HG02870 (cell line): ENCODE measurements at regions not wholly inside any gene's neighbourhood (a gene's known extent, or its start where the extent isn't known, plus 50 kb on each side); places are given as distances from the start of the nearest gene placed in this dataset.

Source experiments
- ATAC-seq: cut with Tn5 transposase; IDR thresholded peaks from one replicate; pipeline ENCODE4 v1.9.1; 2021; ENCODE audit warnings: mild to moderate bottlenecking, moderate library complexity; ENCODE audit not compliant: unreplicated experiment

DNA sequence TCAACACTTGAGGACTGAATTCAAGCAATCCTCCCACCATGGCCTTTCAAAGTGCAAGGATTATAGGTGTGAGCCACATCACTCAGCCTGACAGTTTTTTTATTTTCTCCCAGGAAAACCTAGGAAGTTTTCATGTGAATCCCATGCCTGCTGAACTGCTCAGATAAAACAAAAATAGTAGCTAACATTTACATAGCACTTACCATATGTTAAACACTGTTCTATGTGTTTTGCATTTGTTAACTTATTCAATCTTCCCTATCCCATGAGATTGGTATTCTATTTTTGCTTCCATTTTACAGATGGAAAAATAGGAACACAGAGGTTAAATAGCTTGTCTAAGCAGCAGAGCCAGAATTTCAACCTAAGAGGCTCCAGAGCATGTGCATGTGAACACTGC is 157.4 kb upstream of the KCTD1 start:
- no peak for ATAC-seq

DNA sequence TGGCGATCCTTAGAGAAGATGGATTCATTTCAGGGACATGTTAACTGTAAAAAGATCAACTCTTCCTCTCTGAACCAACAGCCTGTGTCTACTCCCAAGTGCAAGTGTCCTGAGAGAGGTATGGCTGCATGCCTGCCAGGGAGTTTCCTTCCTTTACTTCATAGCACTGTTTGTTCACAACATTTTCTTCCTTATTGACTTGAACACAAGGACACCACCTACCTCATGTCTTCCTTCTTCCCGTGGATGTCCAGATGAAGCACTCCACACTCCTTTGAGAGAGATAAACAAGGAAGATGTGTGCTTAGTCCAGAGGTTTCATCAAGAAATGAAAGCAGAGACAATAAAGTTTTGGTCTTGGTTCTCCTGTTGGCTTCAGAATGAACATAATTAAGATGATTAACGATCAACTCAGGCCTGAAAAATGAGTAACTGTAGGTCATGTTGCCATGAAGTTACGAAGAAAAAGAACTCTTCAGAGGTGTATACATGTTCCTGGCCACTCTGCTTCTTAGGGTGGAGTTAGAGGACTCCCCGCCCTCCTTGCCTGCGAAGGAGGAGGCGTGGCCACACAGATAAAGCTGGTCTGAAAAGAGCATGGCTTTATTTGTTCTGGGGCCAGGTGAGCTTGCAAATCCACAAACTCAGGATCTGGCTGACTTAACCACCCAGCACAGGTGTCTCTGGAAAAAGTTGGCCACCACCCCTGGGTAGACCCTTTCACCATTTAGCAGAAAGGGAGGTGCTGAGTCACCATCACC is 155.0 kb upstream of the KCTD1 start:
- ATAC-seq, result no peak

DNA sequence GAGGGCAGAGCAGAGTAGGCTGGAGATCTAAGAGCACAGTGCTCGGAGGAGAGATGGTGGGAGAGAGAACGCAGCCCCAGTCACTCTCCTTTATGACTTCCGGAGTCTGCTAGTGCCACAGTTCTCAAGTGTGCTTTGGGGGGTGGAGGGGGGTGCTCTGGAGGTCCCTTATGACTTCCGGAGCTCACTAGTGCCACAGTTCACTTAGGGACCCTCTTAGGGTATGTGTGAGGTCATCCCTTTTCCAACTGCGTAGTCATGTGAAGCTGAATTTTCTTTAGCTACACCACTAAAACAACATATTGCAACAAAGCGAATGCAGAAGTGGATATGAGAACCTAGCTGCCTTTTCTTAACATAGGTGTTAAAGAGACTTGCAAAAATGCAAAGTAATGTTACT is 153.7 kb upstream of the KCTD1 start:
- no peak for ATAC-seq

GRCh38 chr18:26700728-26701127 is 152.4 kb upstream of the KCTD1 start:
- ATAC-seq, result no peak

- peak; percentile 65 for ATAC-seq
These were observed 151.8 kb upstream of the KCTD1 start for GRCh38 chr18:26700201-26700600.

DNA sequence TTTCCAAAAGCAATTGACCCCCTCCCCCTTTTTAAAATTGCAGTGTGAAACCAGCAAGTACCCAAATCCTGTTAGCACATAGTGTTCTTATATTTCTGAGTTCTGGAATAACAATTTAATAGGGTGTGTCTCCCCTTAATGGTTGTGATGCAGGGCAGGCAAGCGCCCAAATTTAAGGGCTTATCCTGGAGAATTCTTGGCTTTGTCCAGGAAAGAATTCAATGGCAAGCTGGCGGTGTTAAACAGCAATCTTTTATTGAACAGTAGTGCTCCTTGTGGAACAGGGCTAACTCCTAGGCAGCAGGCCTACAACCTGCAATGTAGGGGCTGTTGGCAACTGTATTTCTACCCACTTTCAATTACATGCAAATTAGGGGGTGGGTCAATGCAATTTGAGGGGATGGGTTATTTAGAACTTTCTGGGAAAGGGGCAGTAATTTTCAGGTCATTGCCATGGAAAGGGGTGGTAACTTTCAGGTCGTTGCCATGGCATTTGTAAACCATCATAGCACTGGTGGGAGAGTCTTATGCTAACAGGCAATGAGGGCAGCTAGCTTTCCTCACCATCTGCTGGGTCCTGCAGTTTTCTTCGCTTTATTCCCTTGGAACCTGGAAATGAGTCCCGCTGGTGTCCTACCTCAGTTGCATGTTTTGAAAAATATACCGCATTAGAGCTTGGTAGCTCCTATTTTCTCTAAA is 149.0 kb upstream of the KCTD1 start:
- ATAC-seq, result no peak

DNA sequence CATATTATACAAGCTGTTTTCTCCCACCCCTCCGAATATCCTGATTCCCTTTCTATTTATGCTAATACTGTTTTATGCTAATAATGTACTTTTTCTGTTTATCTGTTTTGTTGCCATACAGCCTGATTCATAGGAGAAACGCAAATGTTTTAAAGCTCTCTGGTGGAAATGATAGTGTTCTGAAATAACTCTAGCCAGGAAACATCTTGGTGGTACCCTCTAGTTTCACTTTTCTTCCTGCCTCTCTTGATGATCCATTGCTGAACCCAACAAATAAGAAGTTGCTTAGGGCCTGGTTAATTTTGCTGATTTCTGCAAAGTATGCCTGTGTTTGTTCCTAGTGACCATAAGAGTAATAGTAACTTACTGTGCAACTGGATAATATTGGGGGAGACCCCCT is 148.4 kb upstream of the KCTD1 start:
- ATAC-seq, result no peak

GRCh38 chr18:26696308-26696707 is 148.0 kb upstream of the KCTD1 start:
- ATAC-seq, result no peak

DNA sequence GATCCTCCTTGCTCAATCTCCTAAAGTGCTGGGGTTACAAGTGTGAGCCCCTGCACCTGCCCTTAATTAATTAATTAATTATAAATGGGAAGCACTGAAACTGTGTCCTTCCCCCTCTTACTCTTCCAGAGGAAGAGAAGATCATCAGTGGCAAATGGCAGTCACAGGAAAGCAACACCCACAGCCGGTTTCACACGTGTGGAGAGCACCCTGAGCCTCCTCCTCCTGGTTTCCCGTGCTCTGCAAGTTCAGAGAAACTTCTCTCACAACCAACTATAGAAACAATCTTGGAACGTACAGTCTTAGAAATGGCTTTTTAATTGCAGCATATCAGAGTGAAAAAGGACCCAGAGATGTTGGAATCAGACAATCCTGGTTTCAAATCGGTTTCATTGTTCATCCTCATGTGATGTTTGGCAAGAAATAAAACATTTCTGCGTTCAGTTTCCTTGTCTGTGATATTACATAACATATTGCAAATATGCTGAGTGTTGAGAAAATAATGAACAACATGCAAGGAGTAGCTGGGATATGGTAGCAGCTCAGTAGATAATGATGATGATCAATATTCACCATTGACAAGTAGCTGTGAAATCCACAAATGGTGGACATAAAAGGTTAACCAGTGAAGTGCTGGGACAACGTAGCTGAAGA is 141.0 kb upstream of the KCTD1 start:
- no peak for ATAC-seq

- ATAC-seq, result no peak
These were observed 138.2 kb upstream of the KCTD1 start for GRCh38 chr18:26686532-26686931.

DNA sequence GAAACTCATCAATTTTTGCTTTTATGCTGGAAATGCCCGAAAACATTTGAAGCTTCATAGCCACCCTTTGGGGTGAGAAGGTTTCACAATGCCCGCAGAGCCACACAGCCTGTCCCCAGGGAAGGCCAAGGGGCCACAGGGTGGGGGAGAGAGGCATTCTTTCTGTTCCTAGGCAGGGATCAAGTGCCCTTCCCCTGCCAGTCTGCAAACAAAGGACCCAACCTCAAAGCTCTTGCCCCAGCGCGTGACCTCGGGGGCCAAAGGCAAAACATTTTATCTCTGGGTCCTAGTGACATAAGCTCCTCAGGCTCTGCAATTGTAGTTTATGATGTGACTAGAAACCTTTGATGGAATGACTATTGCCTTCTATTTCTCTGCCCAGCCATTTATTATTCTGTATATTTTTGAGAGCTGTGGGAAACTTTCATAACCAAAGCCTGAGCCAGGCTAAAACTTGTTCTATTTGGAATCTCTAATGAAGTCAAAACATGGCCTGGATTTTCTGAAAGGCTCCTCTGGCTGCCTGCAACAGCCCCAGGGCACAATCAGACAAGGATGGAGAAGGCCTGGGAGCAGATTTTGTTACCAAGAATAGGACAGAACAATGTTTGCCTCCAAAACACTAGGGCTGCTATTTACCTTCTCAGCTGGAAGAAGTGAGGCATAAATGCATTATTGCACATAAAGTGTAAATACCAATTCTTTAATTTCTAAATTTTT is 137.2 kb upstream of the KCTD1 start:
- ATAC-seq, result no peak

DNA sequence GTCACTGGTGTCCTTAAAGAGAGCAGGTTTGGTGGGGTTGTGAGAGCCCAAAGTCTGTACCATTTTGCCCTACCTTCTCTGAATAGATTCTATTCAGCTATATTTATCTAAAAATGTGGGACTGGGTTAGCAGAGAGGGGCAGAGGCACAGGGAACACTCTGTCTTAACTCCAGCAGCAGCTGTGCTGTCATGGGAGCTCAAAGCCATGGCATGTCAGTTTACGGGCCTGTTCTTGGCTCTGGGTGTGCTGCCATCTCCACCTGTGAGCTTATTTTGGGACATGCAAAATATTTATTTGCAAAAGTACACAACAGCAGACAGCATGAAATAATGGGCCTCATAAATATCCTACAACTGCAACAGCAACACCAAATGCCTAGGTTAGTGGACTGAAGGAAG is 129.6 kb upstream of the KCTD1 start:
- ATAC-seq, result no peak

GRCh38 chr18:26667046-26667445 is 118.7 kb upstream of the KCTD1 start:
- ATAC-seq, result no peak

GRCh38 chr18:26662996-26663395 is 114.6 kb upstream of the KCTD1 start:
- ATAC-seq, result no peak

DNA sequence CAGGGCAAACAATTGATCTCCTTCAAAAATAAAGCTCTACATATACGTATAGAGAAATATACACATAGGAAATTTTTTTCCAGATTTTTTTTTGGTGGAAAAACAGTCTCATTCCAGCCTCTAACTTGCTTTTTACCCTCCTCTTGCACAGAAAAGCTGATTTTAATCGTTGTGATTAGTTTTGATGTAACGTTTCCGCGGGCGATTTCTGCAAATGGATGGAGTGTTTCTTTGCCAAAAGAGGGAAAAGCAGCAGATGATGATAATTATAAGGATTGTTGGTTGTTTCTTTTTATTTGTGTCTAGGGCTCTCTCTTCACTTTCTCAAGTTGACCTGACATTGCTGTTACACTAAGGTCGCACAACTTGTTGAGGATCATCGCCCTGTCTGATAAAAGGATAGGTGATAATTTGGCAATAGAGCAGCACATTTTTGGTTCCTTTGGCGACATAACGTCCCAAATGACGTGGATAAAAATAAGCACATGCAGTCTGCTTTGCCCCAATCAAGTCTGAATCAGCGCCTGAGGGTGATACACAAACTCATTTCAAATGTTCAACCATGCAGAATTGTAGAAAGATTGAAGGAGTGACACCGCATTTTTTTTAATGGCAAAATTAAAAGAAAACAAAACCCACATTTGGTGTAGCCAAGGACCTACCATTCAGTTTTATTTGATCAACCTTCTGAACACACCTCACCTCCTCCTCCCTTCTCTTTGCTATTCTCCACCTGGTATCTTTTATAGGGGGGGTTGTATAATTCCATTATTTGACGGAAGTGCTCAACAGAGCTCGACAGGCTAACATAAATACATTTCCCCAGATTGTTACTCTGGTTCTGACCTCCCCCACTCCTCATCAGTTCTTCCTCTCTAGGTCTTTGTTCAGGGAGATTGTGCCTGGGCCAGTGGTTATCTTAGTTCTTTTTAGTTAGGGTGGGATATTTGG is 109.6 kb upstream of the KCTD1 start:
- ATAC-seq, result no peak

DNA sequence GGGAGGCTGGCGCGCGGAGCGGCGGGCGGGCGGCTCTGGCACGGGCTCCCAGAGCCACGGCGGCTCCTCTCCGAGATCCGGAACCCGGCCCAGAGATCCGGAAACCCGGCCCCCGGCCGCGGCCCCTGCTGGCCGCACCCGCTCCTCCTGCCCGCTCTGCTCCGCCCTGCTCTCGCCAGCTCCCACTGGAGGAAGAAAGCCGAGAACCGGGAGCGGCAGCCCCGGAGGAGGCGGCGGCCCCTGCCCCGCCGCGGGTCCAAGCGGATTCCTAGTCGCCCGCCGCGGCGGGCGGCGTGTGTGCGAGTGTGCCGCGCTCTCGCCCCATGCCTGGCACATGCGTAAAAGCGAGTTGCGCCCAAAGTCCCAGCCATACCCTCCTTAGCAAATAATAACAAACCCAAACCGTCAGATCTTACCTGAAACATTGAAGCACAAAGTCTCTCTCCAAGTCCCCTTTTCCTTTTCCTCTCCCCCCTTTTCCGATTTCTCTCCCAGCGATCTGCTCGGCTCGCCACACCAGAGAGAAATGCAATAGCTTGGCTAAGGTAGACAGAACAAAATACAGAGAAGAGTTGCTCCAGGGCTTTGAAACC is 108.7 kb upstream of the KCTD1 start:
- peak; percentile 55 for ATAC-seq

- ATAC-seq, result peak; percentile 28
These were observed 108.1 kb upstream of the KCTD1 start for GRCh38 chr18:26656431-26656943.

DNA sequence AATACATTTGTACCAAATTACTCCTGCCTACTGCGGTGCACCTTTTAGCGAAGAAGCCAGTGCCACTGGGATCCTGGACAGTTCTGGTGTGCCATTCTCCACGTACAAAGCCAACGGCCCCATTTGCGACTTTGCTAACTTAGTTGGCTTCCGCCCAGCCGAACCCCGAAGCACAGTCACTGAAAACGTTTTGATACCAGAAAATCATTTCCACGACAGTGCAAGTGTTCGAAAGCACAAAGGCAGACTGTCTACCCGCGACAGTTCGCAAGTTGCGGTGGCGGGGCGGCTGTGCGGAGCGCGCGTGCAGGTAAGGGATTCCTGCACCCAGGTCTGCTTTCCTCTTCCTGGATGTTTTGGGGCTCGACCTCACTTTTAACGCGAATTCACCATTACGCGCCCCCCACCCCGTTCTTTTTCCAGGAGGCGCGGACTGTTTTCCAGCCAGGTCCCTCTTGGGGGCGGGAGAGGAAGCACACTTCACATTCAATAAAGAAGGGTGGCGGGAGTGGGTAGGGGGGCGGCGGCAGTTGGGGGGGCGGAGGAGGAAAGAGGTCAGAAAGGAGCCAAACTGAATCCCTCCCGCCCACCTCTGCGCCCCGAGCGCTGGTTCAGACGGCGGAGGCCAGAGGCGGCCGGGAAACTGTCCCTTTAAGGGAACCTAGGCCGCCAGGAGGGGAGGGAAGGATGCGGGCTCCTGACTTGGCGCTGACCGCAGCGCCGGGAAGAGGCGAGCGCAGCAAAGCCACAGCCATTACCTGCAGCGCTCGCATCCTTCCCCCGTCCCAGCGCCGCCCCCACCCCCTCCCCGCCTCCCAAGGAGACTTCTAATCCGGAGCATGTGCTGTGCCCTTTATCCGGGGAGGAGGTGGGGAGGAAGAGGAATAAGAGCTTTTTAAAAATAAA is 107.4 kb upstream of the KCTD1 start:
- peak; percentile 17 for ATAC-seq
